Stimulated activated CD8-positive, alpha-beta memory T cell treated with anti-CD3 and anti-CD28 coated beads, Interleukin-12 subunit alpha, Interleukin-12 subunit beta, amount 100 ng/mL, for 24 hours (primary cell): ENCODE measurements at regions not wholly inside any gene's neighbourhood (a gene's known extent, or its start where the extent isn't known, plus 50 kb on each side); places are given as distances from the start of the nearest gene placed in this dataset.

Experiments
- DNase-seq: peaks from one replicate; pipeline ENCODE4 v3.0.0-alpha.2; 2020; ENCODE audit errors: extremely low read depth

- DNase-seq = no peak
Observed at GRCh38 chr13:50575138-50575537, 268.4 kb downstream of the DLEU7 start.

GRCh38 chr13:50576156-50576555 lies 267.3 kb downstream of the DLEU7 start:
- no peak for DNase-seq

DNA sequence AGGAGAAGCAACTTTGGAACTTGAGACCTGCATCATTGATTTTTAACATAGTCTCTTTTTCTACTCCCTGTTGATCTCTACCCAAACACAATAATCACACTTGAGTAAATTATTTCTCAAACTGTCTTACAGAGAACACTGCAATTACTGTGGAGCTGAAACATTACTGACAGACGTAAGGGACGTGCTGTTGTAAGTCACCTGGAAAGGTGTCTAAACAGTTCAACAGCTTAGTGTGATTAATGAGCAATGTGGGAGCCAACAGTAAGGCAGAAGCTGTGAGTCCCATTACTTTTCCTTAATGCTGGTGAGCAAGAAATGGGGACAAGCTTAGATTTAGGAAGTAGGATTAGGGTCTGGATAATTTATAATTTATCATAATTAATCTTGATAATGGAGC lies 265.7 kb downstream of the DLEU7 start:
- no peak for DNase-seq

DNA sequence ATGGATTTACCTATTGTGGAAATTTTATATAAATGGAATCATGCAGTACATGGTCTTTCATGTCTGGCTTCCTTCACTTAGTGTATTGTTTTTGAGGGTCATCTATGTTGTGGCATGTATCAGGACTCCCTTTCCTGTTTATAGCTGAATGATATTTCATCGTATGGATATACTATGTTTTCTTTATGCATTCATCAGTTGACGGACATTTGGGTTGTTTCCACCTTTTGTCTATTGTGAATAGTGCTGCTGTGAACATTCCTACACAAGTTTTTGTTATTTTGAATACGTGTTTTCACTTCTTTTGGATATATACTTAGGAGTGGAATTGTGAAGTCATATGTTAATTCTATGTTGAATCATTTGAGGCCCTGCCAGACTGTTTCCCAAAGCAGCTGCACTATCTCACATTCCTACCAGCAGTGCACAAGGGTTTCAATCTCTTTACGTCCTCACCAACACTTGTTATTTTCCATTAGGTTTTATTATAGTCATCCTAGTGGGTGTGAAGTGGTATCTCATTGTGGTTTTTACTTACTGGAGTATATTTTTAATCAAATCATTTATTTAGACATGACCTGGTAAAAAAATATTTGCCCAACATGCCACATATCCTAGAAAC lies 262.7 kb downstream of the DLEU7 start:
- DNase-seq = no peak

DNA sequence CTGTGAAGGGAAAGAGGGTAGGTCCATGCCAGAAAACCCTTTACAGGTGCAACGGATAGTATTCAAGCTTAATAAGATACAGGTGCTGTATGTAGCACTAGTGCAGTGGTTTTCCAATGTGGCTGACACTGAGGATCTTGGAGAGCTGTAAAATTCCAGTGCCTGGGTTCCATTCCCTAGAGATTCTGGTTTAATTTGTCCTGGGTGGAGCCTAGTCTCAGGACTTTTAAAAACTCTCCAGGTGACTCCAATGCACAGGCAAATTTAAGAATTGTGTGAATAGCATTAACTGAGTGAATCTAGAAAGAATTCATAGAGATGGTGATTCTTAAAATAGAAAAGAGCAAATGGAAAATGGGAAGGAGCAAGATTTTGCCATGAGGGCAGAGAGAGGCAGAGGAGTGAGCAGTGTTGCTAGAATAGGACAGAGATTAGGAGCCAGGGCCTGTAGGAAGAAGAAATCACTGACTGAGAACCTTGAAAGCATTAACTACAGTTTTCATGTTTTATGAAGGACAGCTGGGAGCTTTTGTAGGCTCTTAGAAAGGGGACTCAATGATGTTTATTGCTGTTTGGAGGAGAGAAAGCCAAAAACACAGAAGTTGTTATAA lies 261.8 kb downstream of the DLEU7 start:
- DNase-seq = no peak

- DNase-seq = no peak
Observed at GRCh38 chr13:50584856-50585580, 258.5 kb downstream of the DLEU7 start.

GRCh38 chr13:50585674-50586413 lies 257.6 kb downstream of the DLEU7 start:
- DNase-seq = no peak

DNA sequence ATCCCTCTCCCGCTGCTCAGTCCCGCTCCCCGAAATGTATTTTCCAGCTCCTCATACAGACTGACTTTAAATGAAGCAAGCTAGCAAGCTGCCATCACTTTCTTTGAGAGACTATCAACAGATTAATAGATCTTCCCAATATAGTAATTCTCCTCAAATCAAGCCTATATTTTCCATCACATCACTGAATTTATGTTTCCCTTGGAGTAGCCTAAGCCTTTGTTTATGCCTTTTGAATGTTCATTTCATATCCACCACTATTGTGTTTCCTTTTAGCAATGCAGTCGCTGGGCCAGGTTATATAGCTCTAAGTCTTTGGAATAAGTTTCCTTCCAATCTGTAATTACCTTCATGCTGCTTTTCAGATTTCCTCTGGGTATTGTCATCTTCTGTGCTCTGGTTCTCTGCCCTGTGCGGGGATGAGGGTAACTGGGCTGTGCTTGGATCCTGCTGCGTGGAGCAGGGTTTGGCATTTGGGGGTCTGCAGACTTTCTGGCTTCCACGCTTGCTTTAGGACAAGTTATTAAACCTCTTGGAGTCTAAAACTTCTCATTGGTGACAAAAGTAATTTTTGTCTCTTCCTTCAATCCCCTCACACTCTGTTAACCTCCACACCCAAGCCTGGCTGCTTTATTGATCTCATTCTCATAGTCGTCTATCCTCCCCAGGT lies 256.9 kb downstream of the DLEU7 start:
- DNase-seq = no peak

DNA sequence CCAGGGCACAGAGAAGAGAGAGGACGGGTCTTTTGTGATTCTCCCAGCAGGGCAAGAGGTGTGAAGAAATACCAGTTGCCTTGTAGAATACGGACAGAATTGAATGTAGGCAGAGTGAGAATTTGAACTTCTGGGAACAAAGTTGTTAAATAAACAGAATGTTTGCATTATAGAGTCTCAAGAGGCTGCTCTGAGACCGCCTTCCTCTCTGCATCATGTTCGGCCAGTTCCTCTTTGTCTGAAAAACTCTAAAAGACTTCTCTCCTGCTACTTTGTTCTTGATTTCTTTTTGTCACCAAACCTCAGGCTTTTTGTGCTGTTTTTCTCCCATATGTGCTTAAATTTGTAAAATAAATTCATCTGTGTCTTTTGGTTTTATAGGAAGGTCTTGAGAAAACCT lies 256.4 kb downstream of the DLEU7 start:
- DNase-seq = no peak

- no peak for DNase-seq
Observed at GRCh38 chr13:50587645-50588373, 255.7 kb downstream of the DLEU7 start.

- DNase-seq = no peak
Observed at GRCh38 chr13:50588491-50589130, 254.9 kb downstream of the DLEU7 start.

- DNase-seq = no peak
Observed at GRCh38 chr13:50589139-50589538, 254.4 kb downstream of the DLEU7 start.

DNA sequence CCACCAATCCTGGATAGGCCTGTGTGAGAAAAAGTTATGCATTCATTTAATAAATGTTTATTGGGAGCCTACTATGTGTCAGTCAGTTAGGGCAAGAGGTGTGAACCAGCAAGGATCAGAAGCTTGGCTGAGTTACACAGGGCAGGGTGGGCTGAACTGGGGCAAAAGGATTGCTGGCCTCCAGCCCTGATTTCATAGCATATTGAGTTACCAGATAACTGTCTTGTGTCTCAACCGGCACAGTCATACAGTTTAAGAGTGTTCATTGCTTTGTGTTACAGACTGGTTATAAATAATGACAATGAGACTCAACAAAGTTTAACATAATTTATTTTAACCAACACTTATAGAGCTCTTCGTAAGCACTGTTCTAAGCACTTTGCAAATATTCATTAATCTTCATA lies 253.8 kb downstream of the DLEU7 start:
- DNase-seq = no peak

DNA sequence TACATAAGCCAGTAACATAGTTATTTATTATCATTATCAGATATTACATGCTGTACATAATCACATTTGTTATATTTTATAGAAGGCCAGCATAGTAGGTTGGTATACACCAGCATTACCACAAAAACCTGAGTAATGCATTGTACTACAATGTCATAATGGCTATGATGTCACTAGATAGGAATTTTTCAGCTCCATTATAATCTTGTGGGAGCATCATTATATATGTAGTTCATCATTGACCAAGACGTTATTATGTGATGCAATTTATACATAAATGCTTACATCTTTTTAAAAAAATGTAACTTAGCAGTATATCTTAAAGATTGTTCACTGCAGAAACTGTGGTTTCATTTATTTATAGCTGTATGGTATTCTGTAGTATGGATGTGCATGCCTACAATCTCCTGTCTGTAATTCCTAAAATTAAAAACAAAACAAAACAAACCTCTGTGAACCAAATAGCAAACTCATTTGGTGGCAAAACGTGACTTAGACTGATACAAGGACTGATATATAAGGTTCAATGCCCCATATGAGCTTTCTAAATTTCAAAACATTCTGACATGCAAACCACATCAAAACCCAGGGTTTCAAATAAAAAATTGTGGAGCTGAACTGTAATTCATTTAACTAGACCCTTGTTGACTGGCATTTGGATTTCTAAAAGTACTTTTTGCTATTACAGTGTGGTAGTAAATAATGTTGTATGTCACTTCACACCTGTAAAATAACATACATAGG lies 250.9 kb downstream of the DLEU7 start:
- DNase-seq = no peak

DNA sequence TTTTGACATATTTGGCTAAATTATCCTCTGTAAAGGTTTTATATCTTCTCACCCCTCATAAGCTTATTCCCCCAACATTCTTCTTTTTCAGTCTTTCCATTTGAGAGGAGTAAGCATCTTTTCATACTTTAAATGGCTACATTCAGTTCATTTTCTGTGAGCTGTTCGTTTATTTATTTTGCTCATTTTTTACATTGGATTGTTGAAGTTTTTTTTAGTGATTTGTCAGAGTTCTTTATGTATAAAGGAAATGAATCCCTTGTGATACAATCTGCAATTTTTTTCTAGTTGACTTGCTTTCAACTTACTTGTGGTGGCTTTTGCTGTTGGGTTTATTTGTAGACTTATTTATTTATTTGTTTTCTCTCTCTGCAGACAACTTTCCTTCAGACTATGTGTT lies 250.3 kb downstream of the DLEU7 start:
- no peak for DNase-seq

DNA sequence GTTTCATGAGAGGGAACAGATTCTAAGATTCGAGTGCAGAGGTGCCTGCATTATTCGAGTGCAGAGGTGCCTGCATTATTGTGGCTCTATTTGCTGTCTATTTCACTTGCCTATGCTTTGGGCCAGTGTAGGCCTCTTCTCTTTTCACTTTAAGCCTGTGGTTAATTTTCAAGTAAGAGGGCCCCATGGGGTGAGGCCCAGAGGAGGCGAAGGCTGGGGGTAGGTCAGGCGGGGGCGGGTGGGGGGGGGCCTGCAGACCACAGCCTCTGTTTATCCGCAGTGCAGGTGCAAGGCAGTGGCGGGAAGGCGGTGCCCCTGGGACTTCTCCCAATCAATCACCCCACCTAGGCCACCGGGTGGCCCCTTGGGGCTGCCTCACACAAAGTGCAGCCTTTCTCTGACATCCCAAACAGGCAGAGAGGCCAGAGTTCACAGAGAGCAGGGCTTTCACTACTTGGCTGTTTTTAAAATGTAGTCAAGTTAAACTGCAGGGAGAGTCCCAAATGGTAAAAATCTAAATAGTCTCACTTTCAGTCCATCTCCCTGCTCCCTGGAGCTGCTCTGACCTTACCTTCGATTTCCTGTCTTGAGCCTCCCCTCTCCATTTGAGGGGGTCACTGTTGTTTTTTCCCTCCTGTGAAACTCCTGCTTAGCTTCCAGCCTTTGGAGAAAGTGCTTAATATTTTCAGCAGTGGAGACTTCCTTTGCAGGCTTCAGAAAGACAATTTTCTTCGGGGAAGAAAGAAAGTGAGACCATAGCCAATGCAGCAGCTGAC lies 249.0 kb downstream of the DLEU7 start:
- DNase-seq = peak; percentile 3

DNA sequence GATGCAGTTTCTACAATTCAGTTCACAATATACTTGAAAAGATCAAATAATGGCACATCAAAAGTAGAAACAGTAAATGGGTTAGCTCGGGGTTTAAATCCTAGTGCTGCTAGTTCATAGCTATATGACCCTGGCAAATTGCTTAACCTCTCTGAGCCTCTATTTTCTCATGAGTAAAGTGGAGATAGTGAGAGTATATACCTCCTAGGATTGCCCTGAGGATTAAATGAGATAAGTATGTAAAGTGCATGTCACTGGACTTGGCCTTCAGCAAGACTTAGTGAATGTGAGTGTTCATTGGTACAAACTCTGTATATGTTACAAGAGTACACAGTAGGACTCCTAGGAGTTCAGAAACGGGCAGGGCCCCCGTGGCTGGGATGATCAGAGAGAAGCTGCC lies 248.3 kb downstream of the DLEU7 start:
- DNase-seq = no peak

GRCh38 chr13:50596156-50596555 lies 247.3 kb downstream of the DLEU7 start:
- DNase-seq = no peak

- DNase-seq = no peak
Observed at GRCh38 chr13:50596776-50597203, 246.7 kb downstream of the DLEU7 start.
